Left ventricle myocardium inferior (tissue), 1 donor: ENCODE measurements at regions not wholly inside any gene's neighbourhood (a gene's known extent, or its start where the extent isn't known, plus 50 kb on each side); places are given as distances from the start of the nearest gene placed in this dataset.
"Not testable (repeated sequence)": the region's sequence is repeated elsewhere in the genome, so short reads cannot be mapped to it uniquely, and the experiment has no call there.

Source experiments
- DNase-seq: peaks from one replicate; pipeline ENCODE4 v3.0.0-alpha.2; 2020
- H3K27ac ChIP-seq: fragments of 200-600 bp; replicated peaks from 2 replicates; pipeline ENCODE4 v1.8.0; 2021
- H3K27me3 ChIP-seq: fragments of 200-600 bp; 2 replicates; pipeline ENCODE4 v1.8.0; 2021; ENCODE audit warnings: low read depth
- H3K36me3 ChIP-seq: fragments of 200-600 bp; 2 replicates; pipeline ENCODE4 v1.8.0; 2021
- H3K4me1 ChIP-seq: fragments of 200-600 bp; 2 replicates; pipeline ENCODE4 v1.8.0; 2021
- H3K4me3 ChIP-seq: fragments of 200-600 bp; 2 replicates; pipeline ENCODE4 v1.8.0; 2021; ENCODE audit warnings: mild to moderate bottlenecking, moderate library complexity
- H3K9me3 ChIP-seq: fragments of 200-600 bp; replicated peaks from 2 replicates; pipeline ENCODE4 v1.8.0; 2021
- intact Hi-C: fragments of 100-400 bp; cut with micrococcal nuclease; formaldehyde crosslinking; loops from one replicate; pipeline ENCODE4 v1.11.0; 2022
- TF ChIP-seq, protein P1 (sequence below): fragments of 200-600 bp; IDR thresholded peaks from 2 replicates; pipeline ENCODE4 v1.8.0; 2021; ENCODE audit warnings: antibody characterized with exemption, mild to moderate bottlenecking, borderline replicate concordance
- donor health status: DM: no; HTN: yes; CAD: no; lungs with severe emphysema.

DNA sequence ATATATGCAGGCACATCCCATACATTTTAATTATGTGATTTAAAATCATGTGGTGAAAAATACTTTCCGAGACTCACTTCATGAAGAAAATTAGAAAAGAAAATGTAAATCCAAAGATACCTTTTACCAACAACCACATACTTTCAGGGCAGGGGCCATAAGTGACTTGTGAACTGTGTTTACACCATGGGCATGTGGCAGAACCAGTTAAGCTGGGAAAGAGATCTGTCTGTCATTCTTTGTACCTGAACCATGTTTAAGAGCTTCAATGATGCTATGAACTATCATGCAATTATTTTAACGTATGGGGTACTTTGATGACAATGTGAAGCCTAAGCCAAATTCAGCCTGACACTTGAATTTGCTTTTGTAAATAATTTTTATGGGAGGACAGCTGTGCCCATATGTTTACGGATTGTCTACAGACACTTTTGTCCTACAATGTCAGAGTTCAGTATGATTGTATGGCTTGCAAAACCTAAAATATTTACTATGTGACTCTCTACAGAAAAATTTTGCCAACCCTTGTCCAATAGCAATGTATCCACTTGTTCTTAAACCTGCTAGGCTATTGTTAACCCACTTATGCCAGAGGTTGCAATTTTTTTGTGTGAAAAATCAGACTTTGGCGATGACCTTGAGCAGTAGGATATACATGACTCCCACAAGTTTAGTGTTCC lies 654.6 kb downstream of the TNS3 start:
- peaks cover 11% of the 10 kb centered on the region for H3K9me3 ChIP-seq
- TF ChIP-seq, protein P1, sequence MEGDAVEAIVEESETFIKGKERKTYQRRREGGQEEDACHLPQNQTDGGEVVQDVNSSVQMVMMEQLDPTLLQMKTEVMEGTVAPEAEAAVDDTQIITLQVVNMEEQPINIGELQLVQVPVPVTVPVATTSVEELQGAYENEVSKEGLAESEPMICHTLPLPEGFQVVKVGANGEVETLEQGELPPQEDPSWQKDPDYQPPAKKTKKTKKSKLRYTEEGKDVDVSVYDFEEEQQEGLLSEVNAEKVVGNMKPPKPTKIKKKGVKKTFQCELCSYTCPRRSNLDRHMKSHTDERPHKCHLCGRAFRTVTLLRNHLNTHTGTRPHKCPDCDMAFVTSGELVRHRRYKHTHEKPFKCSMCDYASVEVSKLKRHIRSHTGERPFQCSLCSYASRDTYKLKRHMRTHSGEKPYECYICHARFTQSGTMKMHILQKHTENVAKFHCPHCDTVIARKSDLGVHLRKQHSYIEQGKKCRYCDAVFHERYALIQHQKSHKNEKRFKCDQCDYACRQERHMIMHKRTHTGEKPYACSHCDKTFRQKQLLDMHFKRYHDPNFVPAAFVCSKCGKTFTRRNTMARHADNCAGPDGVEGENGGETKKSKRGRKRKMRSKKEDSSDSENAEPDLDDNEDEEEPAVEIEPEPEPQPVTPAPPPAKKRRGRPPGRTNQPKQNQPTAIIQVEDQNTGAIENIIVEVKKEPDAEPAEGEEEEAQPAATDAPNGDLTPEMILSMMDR, result no peak
- DNase-seq, result no peak
- intact Hi-C loops, result no loop called here
- no peaks in the 10 kb centered on the region for H3K27me3 ChIP-seq
- H3K4me3 ChIP-seq, result no peak overlapping the region
- H3K27ac ChIP-seq, result no peak overlapping the region
- H3K4me1 ChIP-seq, result peaks cover 13% of the 10 kb centered on the region
- no peaks in the 10 kb centered on the region for H3K36me3 ChIP-seq

DNA sequence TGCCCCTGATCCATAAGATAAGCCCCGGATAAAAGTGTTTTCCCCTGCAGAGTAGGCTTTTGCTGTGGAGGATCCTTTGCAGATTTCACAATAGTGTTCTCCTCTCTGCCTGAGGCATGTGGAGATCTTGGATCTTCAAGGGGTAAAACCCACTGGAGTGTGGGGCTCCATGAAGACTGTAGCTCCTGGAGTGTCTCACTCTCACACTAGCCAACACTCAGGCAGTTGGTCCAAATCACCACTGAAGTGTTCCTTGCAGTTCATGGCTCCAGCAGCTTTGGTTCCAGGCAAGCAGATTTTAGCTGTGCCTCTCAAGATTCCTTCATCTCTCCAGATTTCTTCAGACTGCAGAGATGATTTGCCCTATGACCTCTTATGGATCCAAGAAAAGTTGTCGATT lies 665.3 kb downstream of the TNS3 start:
- Histone ChIP-seq H3K27ac (no peak overlapping the region), H3K9me3 (peaks cover 8% of the 10 kb centered on the region), H3K27me3 (no peaks in the 10 kb centered on the region), H3K4me1 (no peaks in the 10 kb centered on the region), H3K4me3 (no peak overlapping the region), H3K36me3 (no peaks in the 10 kb centered on the region)
- no peak for DNase-seq
- intact Hi-C loops, result no loop called here
- TF ChIP-seq, protein P1, result no peak

DNA sequence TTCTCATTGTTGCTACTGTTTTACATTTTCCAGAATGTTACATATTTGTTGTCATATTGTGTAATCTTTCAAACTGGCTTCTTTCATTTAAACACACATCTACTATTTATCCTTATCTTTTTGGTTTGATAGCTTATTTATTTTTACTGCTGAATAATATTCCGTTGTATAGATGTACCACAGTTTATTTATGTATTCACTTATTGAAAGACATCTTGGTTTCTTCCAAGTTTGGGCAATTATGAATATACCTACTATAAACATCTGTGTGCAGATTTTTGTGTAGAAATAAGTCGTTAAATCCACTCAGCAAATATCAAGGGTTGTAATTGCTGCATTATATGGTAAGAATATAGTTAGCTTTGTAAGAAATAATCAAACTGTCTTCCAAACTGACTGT lies 669.2 kb downstream of the TNS3 start:
- no peaks in the 10 kb centered on the region for H3K4me1 ChIP-seq
- no peak for DNase-seq
- intact Hi-C loops, result no loop called here

DNA sequence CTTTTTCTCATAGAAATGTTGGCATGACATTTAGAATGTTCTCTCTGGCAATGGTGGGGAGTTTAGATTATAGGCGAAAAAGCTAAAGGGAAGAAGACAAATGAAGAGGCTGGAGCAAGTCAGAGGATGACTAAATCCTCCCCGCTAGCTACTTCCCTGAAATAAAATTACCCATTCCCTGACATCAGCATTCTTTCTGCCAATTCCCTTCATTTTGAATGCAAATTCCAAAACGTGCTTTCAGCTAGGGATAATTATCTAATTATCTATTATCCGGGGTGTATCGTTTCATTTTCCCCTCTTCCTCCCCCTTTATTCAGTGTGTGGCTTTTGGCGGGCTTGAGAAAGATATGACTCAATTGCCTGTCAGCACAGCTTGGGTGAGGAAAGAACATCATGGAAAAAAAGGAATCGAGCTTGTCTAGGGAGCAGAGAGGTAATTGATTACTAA lies 672.3 kb downstream of the TNS3 start:
- intact Hi-C loops, result no loop called here
- no peak overlapping the region for H3K4me3 ChIP-seq
- H3K4me1 ChIP-seq, result no peaks in the 10 kb centered on the region
- TF ChIP-seq, protein P1, result no peak
- H3K36me3 ChIP-seq, result no peaks in the 10 kb centered on the region
- no peaks in the 10 kb centered on the region for H3K27me3 ChIP-seq
- DNase-seq, result no peak
- H3K27ac ChIP-seq, result no peak overlapping the region
- H3K9me3 ChIP-seq, result peaks cover 8% of the 10 kb centered on the region

More for the DNA sequence above, 669.2 kb downstream of the TNS3 start:
- no peaks in the 10 kb centered on the region for H3K36me3 ChIP-seq
- peaks cover 8% of the 10 kb centered on the region for H3K9me3 ChIP-seq
- no peak overlapping the region for H3K27ac ChIP-seq
- no peak overlapping the region for H3K4me3 ChIP-seq
- TF ChIP-seq, protein P1, result no peak
- H3K27me3 ChIP-seq, result no peaks in the 10 kb centered on the region

DNA sequence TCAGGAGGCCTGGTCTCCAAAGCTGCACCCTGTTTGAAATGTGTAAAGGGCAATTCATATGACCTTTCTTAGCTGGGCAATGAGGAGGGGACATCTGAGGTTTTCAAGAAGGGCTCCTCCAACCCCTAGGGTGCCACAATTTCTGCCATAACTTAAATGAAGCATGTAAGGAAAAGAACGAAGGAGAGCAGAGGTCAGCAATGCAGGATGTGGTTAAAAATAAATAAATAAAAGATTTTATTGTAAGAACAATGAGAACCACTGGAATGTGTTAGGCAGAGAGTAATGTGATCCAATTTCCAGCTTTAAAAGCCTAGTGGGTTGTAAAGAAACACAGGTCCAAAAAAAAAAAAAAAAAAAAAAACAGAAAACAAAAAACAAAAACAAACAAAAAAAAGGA lies 673.1 kb downstream of the TNS3 start:
- Histone ChIP-seq H3K36me3 (no peaks in the 10 kb centered on the region), H3K4me1 (no peaks in the 10 kb centered on the region), H3K27ac (no peak overlapping the region), H3K27me3 (no peaks in the 10 kb centered on the region), H3K4me3 (no peak overlapping the region), H3K9me3 (peaks cover 8% of the 10 kb centered on the region)
- no peak for DNase-seq
- TF ChIP-seq, protein P1, result no peak
- intact Hi-C loops, result no loop called here

DNA sequence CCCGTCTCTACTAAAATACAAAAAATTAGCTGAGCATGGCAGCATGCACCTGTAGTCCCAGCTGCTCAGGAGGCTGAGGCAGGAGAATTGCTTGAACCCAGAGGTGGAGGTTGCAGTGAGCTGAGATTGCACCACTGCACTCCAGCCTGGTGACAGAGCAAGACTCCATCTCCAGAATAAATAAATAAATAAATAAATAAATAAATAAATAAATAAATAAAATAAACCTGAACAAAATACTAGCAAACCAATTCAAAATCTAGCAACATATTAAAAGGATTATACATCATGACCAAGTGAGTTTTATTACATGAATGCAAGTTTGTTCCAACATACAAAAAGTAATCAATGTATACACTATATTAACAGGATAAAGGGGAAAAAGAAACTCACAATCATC lies 677.4 kb downstream of the TNS3 start:
- H3K4me3 ChIP-seq, H3K27ac ChIP-seq, H3K27me3 ChIP-seq, DNase-seq, intact Hi-C loops, H3K36me3 ChIP-seq: not testable (repeated sequence)
- Histone ChIP-seq H3K4me1 (peaks cover 13% of the 10 kb centered on the region), H3K9me3 (peaks cover 13% of the 10 kb centered on the region)
